Parathyroid adenoma (tissue), 2 donors: ENCODE measurements at regions not wholly inside any gene's neighbourhood (a gene's known extent, or its start where the extent isn't known, plus 50 kb on each side); places are given as distances from the start of the nearest gene placed in this dataset.

ENCODE experiments used
- H2AFZ ChIP-seq: fragments of 300-600 bp; sonication (generic); one replicate; pipeline ENCODE4 v1.7.0; 2017; ENCODE audit warnings: antibody characterized with exemption, mild to moderate bottlenecking
- H3K27ac ChIP-seq: fragments of 300-600 bp; sonication (generic); one replicate; pipeline ENCODE4 v1.7.0; 2017
- H3K27me3 ChIP-seq: fragments of 300-600 bp; sonication (generic); one replicate; pipeline ENCODE4 v1.7.0; 2017; ENCODE audit warnings: low read length; ENCODE audit not compliant: control insufficient read depth, insufficient read depth
- H3K36me3 ChIP-seq: fragments of 300-600 bp; sonication (generic); one replicate; pipeline ENCODE4 v1.7.0; 2017; ENCODE audit warnings: low read length; ENCODE audit not compliant: control insufficient read depth, insufficient read depth
- H3K4me1 ChIP-seq: fragments of 300-600 bp; sonication (generic); one replicate; pipeline ENCODE4 v1.7.0; 2017; ENCODE audit warnings: control low read depth
- H3K4me2 ChIP-seq: fragments of 300-600 bp; sonication (generic); one replicate; pipeline ENCODE4 v1.7.0; 2017; ENCODE audit warnings: low read length
- H3K4me3 ChIP-seq: fragments of 300-600 bp; sonication (generic); one replicate; pipeline ENCODE4 v1.7.0; 2017; ENCODE audit warnings: low read depth, low read length
- H3K79me2 ChIP-seq: fragments of 300-600 bp; sonication (generic); one replicate; pipeline ENCODE4 v1.7.0; 2017; ENCODE audit warnings: control low read depth
- H3K9ac ChIP-seq: fragments of 300-600 bp; sonication (generic); one replicate; pipeline ENCODE4 v1.7.0; 2017; ENCODE audit warnings: mild to moderate bottlenecking
- H3K9me3 ChIP-seq: fragments of 300-600 bp; sonication (generic); one replicate; pipeline ENCODE4 v1.7.0; 2017; ENCODE audit warnings: low read length; ENCODE audit not compliant: control insufficient read depth
- TF ChIP-seq, protein P1 (sequence below): fragments of 300-600 bp; sonication (generic); IDR thresholded peaks from one replicate; pipeline ENCODE4 v1.7.0; 2017; ENCODE audit warnings: antibody characterized with exemption, mild to moderate bottlenecking
- donor health status: primary hyperparathyroidism.

- Histone ChIP-seq H3K79me2 (no peaks in the 10 kb centered on the region), H3K27me3 (no peaks in the 10 kb centered on the region), H3K27ac (no peak overlapping the region), H3K4me3 (no peak overlapping the region), H3K9me3 (no peaks in the 10 kb centered on the region), H3K36me3 (no peaks in the 10 kb centered on the region), H2AFZ (no peak overlapping the region), H3K4me2 (no peak overlapping the region), H3K9ac (no peak overlapping the region), H3K4me1 (no peaks in the 10 kb centered on the region)
- TF ChIP-seq, protein P1, sequence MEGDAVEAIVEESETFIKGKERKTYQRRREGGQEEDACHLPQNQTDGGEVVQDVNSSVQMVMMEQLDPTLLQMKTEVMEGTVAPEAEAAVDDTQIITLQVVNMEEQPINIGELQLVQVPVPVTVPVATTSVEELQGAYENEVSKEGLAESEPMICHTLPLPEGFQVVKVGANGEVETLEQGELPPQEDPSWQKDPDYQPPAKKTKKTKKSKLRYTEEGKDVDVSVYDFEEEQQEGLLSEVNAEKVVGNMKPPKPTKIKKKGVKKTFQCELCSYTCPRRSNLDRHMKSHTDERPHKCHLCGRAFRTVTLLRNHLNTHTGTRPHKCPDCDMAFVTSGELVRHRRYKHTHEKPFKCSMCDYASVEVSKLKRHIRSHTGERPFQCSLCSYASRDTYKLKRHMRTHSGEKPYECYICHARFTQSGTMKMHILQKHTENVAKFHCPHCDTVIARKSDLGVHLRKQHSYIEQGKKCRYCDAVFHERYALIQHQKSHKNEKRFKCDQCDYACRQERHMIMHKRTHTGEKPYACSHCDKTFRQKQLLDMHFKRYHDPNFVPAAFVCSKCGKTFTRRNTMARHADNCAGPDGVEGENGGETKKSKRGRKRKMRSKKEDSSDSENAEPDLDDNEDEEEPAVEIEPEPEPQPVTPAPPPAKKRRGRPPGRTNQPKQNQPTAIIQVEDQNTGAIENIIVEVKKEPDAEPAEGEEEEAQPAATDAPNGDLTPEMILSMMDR, result no peak
Observed at GRCh38 chr12:28884904-28885679, 264.0 kb upstream of the FAR2 start.

DNA sequence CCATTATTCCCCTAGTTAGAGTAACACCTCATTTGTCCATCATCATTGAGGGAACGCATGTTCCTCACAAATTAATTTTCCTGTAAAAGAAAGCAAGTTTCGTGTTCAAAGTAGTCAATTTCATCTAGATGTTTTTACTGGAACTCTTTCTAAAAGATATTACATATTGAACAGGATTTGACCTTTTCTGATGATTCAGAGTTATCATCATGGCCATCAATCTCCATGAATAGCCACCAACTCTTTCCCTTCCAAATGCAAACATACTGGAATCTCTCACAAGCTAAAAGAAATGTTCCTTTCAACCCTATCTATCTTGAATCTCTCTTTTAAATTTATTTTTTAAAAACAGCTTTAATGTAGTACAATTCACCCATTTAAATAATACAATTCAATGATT, 263.1 kb upstream of the FAR2 start:
- Histone ChIP-seq H3K4me3 (no peak overlapping the region), H3K9me3 (no peaks in the 10 kb centered on the region), H3K4me2 (no peak overlapping the region), H3K79me2 (no peaks in the 10 kb centered on the region), H3K27me3 (no peaks in the 10 kb centered on the region), H2AFZ (no peak overlapping the region), H3K27ac (no peak overlapping the region), H3K36me3 (no peaks in the 10 kb centered on the region), H3K4me1 (no peaks in the 10 kb centered on the region), H3K9ac (no peak overlapping the region)
- TF ChIP-seq, protein P1, result no peak

GRCh38 chr12:28887461-28887990, 261.6 kb upstream of the FAR2 start:
- Histone ChIP-seq H3K36me3 (no peaks in the 10 kb centered on the region), H3K4me3 (no peak overlapping the region), H3K27me3 (no peaks in the 10 kb centered on the region), H3K4me1 (no peaks in the 10 kb centered on the region), H3K9ac (no peak overlapping the region), H3K4me2 (no peak overlapping the region), H3K9me3 (no peaks in the 10 kb centered on the region), H3K27ac (no peak overlapping the region), H3K79me2 (no peaks in the 10 kb centered on the region), H2AFZ (no peak overlapping the region)
- TF ChIP-seq, protein P1, result no peak

DNA sequence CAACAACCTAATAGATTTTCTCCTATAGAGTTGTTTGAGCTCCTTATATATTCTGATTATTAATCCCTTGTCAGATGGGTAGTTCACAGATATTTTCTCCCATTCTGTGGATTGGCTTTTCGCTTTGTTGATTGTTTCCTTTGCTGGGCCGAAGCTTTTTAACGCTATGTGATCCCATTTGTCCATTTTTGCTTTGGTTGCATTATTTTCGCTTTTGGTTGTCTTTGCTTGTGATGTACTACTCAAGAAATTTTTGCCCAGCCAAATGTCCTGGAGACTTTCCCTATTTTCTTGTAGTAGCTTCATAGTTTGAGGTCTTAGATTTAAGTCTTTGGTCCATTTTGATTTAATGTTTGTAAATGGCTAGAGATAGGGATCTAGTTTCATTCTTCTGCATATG, 258.4 kb upstream of the FAR2 start:
- H3K9me3 ChIP-seq, result no peaks in the 10 kb centered on the region

More for the DNA sequence above, 258.4 kb upstream of the FAR2 start:
- TF ChIP-seq, protein P1, result no peak
- Histone ChIP-seq H2AFZ (no peak overlapping the region), H3K27me3 (no peaks in the 10 kb centered on the region), H3K9ac (no peak overlapping the region), H3K4me1 (no peaks in the 10 kb centered on the region), H3K79me2 (no peaks in the 10 kb centered on the region), H3K27ac (no peak overlapping the region), H3K4me3 (no peak overlapping the region), H3K4me2 (no peak overlapping the region), H3K36me3 (no peaks in the 10 kb centered on the region)
